NB4 (cell line): ENCODE measurements at regions not wholly inside any gene's neighbourhood (a gene's known extent, or its start where the extent isn't known, plus 50 kb on each side); places are given as distances from the start of the nearest gene placed in this dataset.

Experiments used
- MYC ChIP-seq: IDR thresholded peaks from 2 replicates; pipeline ENCODE4 v1.6.1; 2011; ENCODE audit warnings: low read depth, low read length
- TF ChIP-seq, protein P1 (sequence below): IDR thresholded peaks from one replicate; pipeline ENCODE4 v1.5.1; 2012; ENCODE audit warnings: low read depth, low read length

DNA sequence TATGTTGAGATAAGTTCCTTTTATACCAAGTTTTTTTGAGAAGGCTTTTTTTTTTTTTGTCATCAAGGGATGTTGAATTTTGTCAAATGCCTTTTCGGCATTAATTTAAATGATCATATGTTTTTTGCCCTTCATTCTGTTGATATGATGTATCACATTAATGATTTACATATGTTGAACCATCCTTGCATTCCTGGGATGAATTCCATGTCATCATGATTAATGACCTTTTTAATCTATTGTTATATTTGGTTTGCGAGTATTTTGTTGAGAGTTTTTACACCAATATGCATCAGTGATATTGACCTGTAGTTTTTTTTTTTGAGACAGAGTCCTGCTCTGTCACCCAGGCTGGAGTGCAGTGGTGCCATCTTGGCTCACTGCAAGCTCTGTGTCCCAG lies 585.7 kb upstream of the FANCL start:
- TF ChIP-seq, protein P1, sequence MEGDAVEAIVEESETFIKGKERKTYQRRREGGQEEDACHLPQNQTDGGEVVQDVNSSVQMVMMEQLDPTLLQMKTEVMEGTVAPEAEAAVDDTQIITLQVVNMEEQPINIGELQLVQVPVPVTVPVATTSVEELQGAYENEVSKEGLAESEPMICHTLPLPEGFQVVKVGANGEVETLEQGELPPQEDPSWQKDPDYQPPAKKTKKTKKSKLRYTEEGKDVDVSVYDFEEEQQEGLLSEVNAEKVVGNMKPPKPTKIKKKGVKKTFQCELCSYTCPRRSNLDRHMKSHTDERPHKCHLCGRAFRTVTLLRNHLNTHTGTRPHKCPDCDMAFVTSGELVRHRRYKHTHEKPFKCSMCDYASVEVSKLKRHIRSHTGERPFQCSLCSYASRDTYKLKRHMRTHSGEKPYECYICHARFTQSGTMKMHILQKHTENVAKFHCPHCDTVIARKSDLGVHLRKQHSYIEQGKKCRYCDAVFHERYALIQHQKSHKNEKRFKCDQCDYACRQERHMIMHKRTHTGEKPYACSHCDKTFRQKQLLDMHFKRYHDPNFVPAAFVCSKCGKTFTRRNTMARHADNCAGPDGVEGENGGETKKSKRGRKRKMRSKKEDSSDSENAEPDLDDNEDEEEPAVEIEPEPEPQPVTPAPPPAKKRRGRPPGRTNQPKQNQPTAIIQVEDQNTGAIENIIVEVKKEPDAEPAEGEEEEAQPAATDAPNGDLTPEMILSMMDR, result no peak
- no peak for TF ChIP-seq MYC
